K562 (cell line): ENCODE measurements at regions not wholly inside any gene's neighbourhood (a gene's known extent, or its start where the extent isn't known, plus 50 kb on each side); places are given as distances from the start of the nearest gene placed in this dataset.

Source experiments
- ATAC-seq: fragments of 200-7000 bp; cut with Tn5 transposase; 3 replicates; pipeline ENCODE4 v1.9.1; 2020; ENCODE audit warnings: moderate library complexity
- BruUV-seq: library from RNA; stranded (reverse); fragments of 400-500 nt; replicated peaks from 2 replicates; lab custom pipeline; 2021; lab: Mats Ljungman, UMichigan
- CTCF ChIA-PET: fragments of 300-600 bp; formaldehyde crosslinking; extraction: SDS; loops from one replicate; lab custom pipeline; 2021; ENCODE audit warnings: low intra/inter-chr PET ratio; lab: Yijun Ruan, JAX
- POLR2A ChIA-PET: fragments of 300-600, 350-650 bp; sonication (Branson Sonifier 250); formaldehyde crosslinking; extraction: SDS; loops from one replicate; lab custom pipeline; 2021; ENCODE audit warnings: antibody characterized with exemption, inconsistent platforms; lab: Yijun Ruan, JAX
- DNase-seq, 4 experiments: peaks; one replicate each; pipeline versions ENCODE4 v3.0.0 to v3.0.0-alpha.2; 2011 to 2018; ENCODE audit warnings: low spot score in 3 of 4, mixed read lengths in 3 of 4; ENCODE audit errors: extremely low read depth in 1 of 4
- FAIRE-seq: peaks from 2 replicates; lab custom pipeline; 2011; peaks lifted over from hg19 to GRCh38; lab: Jason Lieb, UNC
- H2AFZ ChIP-seq: 2 replicates; pipeline ENCODE4 v1.6.0; 2011; ENCODE audit warnings: low read depth, low read length, control low read depth, inconsistent platforms
- H3K27ac ChIP-seq: fragments of 200-600 bp; 3 replicates; pipeline ENCODE4 v1.8.0; 2011; ENCODE audit warnings: low read depth, mild to moderate bottlenecking, control low read depth, inconsistent platforms, low read length, moderate library complexity, mixed read lengths; ENCODE audit errors: extremely low read depth
- H3K27me3 ChIP-seq, 2 experiments: fragments of 300-600 bp in 1 of 2; 2 replicates in 1 of 2; 3 replicates in 1 of 2; pipeline versions ENCODE4 v1.6.0 to v1.8.0; 2011; ENCODE audit warnings: inconsistent platforms in 2 of 2, low read length in 2 of 2, mild to moderate bottlenecking in 1 of 2, mixed read lengths in 1 of 2, moderate library complexity in 1 of 2; ENCODE audit not compliant: control insufficient read depth in 2 of 2, insufficient read depth in 2 of 2
- H3K36me3 ChIP-seq: fragments of 300-600 bp; 3 replicates; pipeline ENCODE4 v1.8.0; 2011; ENCODE audit warnings: mild to moderate bottlenecking, low read length, inconsistent platforms; ENCODE audit not compliant: control insufficient read depth, insufficient read depth
- H3K4me1 ChIP-seq, 2 experiments: fragments of 200-600 bp in 1 of 2; replicated peaks in 1 of 2; 2 replicates in 1 of 2; 3 replicates in 1 of 2; pipeline versions ENCODE4 v1.5.1 to v1.8.0; 2011; ENCODE audit warnings: inconsistent platforms in 2 of 2, low read length in 2 of 2, mild to moderate bottlenecking in 1 of 2, mixed read lengths in 1 of 2, moderate library complexity in 1 of 2; ENCODE audit not compliant: control insufficient read depth in 2 of 2, insufficient read depth in 2 of 2
- H3K4me2 ChIP-seq: 2 replicates; pipeline ENCODE4 v1.6.1; 2011; ENCODE audit warnings: low read length, control low read depth, inconsistent platforms, mixed read lengths; ENCODE audit not compliant: insufficient read depth
- H3K4me3 ChIP-seq: fragments of 200-600 bp; sonication (generic), shearing (Covaris generic); 2 replicates; pipeline ENCODE4 v1.5.1; 2016; ENCODE audit warnings: control low read depth, inconsistent platforms
- H3K79me2 ChIP-seq: fragments of 200-600 bp; 3 replicates; pipeline ENCODE4 v1.8.0; 2011; ENCODE audit warnings: low read length, inconsistent platforms; ENCODE audit not compliant: control insufficient read depth, insufficient read depth
- H3K9ac ChIP-seq, 2 experiments: 2 replicates each; pipeline versions ENCODE4 v1.6.0 to v1.6.1; 2011; ENCODE audit warnings: low read depth in 2 of 2, low read length in 2 of 2, control low read depth in 1 of 2, inconsistent platforms in 1 of 2, mild to moderate bottlenecking in 1 of 2, mixed read lengths in 1 of 2; ENCODE audit not compliant: insufficient read depth in 1 of 2
- H3K9me1 ChIP-seq: one replicate; pipeline ENCODE4 v1.6.0; 2011; ENCODE audit warnings: inconsistent platforms, mild to moderate bottlenecking, low read length, moderate library complexity; ENCODE audit not compliant: control insufficient read depth, insufficient read depth
- H3K9me3 ChIP-seq: replicated peaks from 2 replicates; pipeline ENCODE4 v1.5.1; 2011; ENCODE audit warnings: low read depth, low read length, inconsistent platforms; ENCODE audit not compliant: control insufficient read depth, insufficient read depth
- H4K20me1 ChIP-seq: replicated peaks from 2 replicates; pipeline ENCODE4 v1.6.1; 2011; ENCODE audit warnings: low read length, inconsistent platforms, mixed read lengths; ENCODE audit not compliant: control insufficient read depth, insufficient read depth
- HNRNPH1 ChIP-seq: fragments of 200-400 bp; formaldehyde crosslinking; optimal IDR thresholded peaks from 2 replicates; pipeline ENCODE3; 2017; ENCODE audit warnings: low read depth, mild to moderate bottlenecking, low read length, moderate library complexity
- NFYB ChIP-seq: IDR thresholded peaks from 2 replicates; pipeline ENCODE4 v1.6.1; 2011; ENCODE audit warnings: mild to moderate bottlenecking, moderate library complexity; ENCODE audit not compliant: insufficient read length; ENCODE audit errors: extremely low read depth
- NUFIP1 ChIP-seq: fragments of 450-650 bp; IDR thresholded peaks from 2 replicates; pipeline ENCODE4 v1.6.1; 2018; ENCODE audit not compliant: partially characterized antibody
- PHB2 ChIP-seq: fragments of 450-650 bp; IDR thresholded peaks from 2 replicates; pipeline ENCODE4 v1.6.1; 2017; ENCODE audit warnings: low read depth
- PHF21A ChIP-seq: fragments of 450-650 bp; IDR thresholded peaks from 2 replicates; pipeline ENCODE4 v1.6.1; 2017; ENCODE audit warnings: low read depth, borderline replicate concordance
- POLR2A ChIP-seq: fragments of 450-650 bp; conservative IDR thresholded peaks from 2 replicates; pipeline ENCODE4 v1.6.1; 2016
- TAF9B ChIP-seq: fragments of 450-650 bp; IDR thresholded peaks from 2 replicates; pipeline ENCODE4 v1.6.1; 2018; ENCODE audit warnings: mild to moderate bottlenecking; ENCODE audit not compliant: partially characterized antibody
- TRIM24 ChIP-seq, 2 experiments: fragments of 450-650 bp; IDR thresholded peaks; 2 replicates each; pipeline ENCODE4 v1.6.1; 2016
- ZBTB26 ChIP-seq: fragments of 450-650 bp; formaldehyde crosslinking; IDR thresholded peaks from 2 replicates; pipeline ENCODE4 v1.4.0; 2022; ENCODE audit warnings: missing genetic modification characterization
- ZNF124 ChIP-seq: sonication (generic); formaldehyde crosslinking; IDR thresholded peaks from 2 replicates; pipeline ENCODE4 v1.8.1; 2022; ENCODE audit warnings: missing genetic modification reagents
- ZNF561 ChIP-seq: fragments of 450-650 bp; formaldehyde crosslinking; conservative IDR thresholded peaks from 2 replicates; pipeline ENCODE4 v1.4.0; 2020; ENCODE audit warnings: mild to moderate bottlenecking, moderate library complexity
- ZSCAN29 ChIP-seq: fragments of 450-650 bp; IDR thresholded peaks from 2 replicates; pipeline ENCODE4 v1.6.1; 2017
- WGBS: fragments of 100-300 bp; shearing (Covaris generic); methylation state at CpG from one replicate; pipeline ENCODE4 v1.1.6; 2016; ENCODE audit warnings: low coverage, mixed read lengths; ENCODE audit not compliant: insufficient coverage; ENCODE audit errors: missing lambda C conversion rate; 5-methylcytosine and 5-hydroxymethylcytosine counted together
- in situ Hi-C: fragments of 300-500 bp; cut with MboI; formaldehyde crosslinking; loops from 4 replicates; pipeline ENCODE4 v1.15.0; 2018; ENCODE audit warnings: inconsistent platforms, mixed read lengths
- intact Hi-C: fragments of 100-400 bp; cut with micrococcal nuclease; formaldehyde crosslinking; loops from 2 replicates; pipeline ENCODE4 v1.14.2; 2022

- 8% methylated on average over 1 of the region's 1 CpG for WGBS
These were observed 248.1 kb downstream of the CNTN3 start for GRCh38 chr3:74366331-74366730.

DNA sequence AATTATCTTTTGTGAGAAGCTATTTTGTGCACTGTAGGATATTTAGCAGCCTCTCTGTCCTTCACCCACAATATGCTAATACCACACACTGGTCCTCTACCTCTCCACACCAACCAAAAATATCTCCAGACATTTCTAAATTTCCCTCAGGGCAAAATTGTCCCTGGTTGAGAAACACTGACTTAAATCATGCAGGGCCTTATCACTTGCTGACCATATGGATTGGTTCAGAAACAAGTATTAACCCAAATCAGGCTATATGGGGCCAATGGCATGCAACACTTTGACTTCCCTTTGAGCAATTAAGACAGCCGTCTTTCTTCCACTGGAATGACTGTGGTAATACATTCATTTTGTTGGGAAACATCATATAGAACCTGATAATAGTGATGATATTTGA lies 251.1 kb downstream of the CNTN3 start:
- in situ Hi-C loops = no loop called here
- no peak overlapping the region for H3K4me3 ChIP-seq
- no peaks in the 10 kb centered on the region for H3K9me1 ChIP-seq
- WGBS = 0% methylated on average over 1 of the region's 1 CpG
- no peak overlapping the region for H2AFZ ChIP-seq
- no peak overlapping the region for H3K9ac ChIP-seq
- no peak overlapping the region for H3K4me2 ChIP-seq
- H3K27ac ChIP-seq = no peak overlapping the region
- no peaks in the 10 kb centered on the region for H4K20me1 ChIP-seq
- no TSS peak for BruUV-seq
- ATAC-seq (no peak), DNase-seq (no peak), FAIRE-seq (no peak)
- TF ChIP-seq POLR2A (no peak), ZNF124 (CRISPR knock-in tag) (no peak), PHF21A (no peak), ZSCAN29 (no peak), TRIM24 (IDR thresholded peaks at IDR 0.05) (no peak), ZBTB26 (CRISPR knock-in tag) (no peak), PHB2 (no peak)
- intact Hi-C loops = no loop called here
- no peaks in the 10 kb centered on the region for H3K4me1 ChIP-seq
- CTCF ChIA-PET = no interaction called here
- no peaks in the 10 kb centered on the region for H3K36me3 ChIP-seq
- H3K9me3 ChIP-seq = no peaks in the 10 kb centered on the region
- H3K27me3 ChIP-seq = no peaks in the 10 kb centered on the region
- H3K79me2 ChIP-seq = no peaks in the 10 kb centered on the region
- POLR2A ChIA-PET = no interaction called here

More at GRCh38 chr3:74366331-74366730, 248.1 kb downstream of the CNTN3 start:
- H3K4me3 ChIP-seq = no peak overlapping the region
- ATAC-seq (no peak), DNase-seq (no peak), FAIRE-seq (no peak)
- no peak overlapping the region for H3K27ac ChIP-seq
- no peak overlapping the region for H2AFZ ChIP-seq
- no peaks in the 10 kb centered on the region for H3K4me1 ChIP-seq
- H3K4me2 ChIP-seq = no peak overlapping the region
- no peaks in the 10 kb centered on the region for H4K20me1 ChIP-seq
- in situ Hi-C loops = no loop called here
- H3K79me2 ChIP-seq = no peaks in the 10 kb centered on the region
- ChIA-PET POLR2A (no interaction called here), CTCF (no interaction called here)
- H3K27me3 ChIP-seq = no peaks in the 10 kb centered on the region
- no peaks in the 10 kb centered on the region for H3K9me3 ChIP-seq
- H3K36me3 ChIP-seq = no peaks in the 10 kb centered on the region
- intact Hi-C loops = no loop called here
- no TSS peak for BruUV-seq
- H3K9ac ChIP-seq = no peak overlapping the region
- H3K9me1 ChIP-seq = no peaks in the 10 kb centered on the region
- no peak for TF ChIP-seq ZNF561 (CRISPR knock-in tag)
- TF ChIP-seq NUFIP1 = no peak
- TF ChIP-seq NFYB = no peak
- no peak for TF ChIP-seq HNRNPH1
- no peak for TF ChIP-seq TAF9B
